GM04504 (cell line): ENCODE measurements at regions not wholly inside any gene's neighbourhood (a gene's known extent, or its start where the extent isn't known, plus 50 kb on each side); places are given as distances from the start of the nearest gene placed in this dataset.
A peak's percentile ranks its signal among the peaks of the same experiment; 100 is the strongest.

Experiments used
- DNase-seq: peaks from one replicate; pipeline ENCODE4 v3.0.0-alpha.2; 2012; ENCODE audit warnings: low read depth

GRCh38 chr5:141800617-141801016, 77.6 kb downstream of the PCDH1 start:
- DNase-seq = no peak

- DNase-seq = no peak
Measured at GRCh38 chr5:141799507-141800167, 78.6 kb downstream of the PCDH1 start.

- DNase-seq = no peak
Measured at GRCh38 chr5:141797425-141797824, 80.8 kb downstream of the PCDH1 start.

- DNase-seq = no peak
Measured at GRCh38 chr5:141795421-141795820, 82.8 kb downstream of the PCDH1 start.

GRCh38 chr5:141793881-141794280, 84.3 kb downstream of the PCDH1 start:
- DNase-seq = no peak

- no peak for DNase-seq
Measured at GRCh38 chr5:141793403-141793802, 84.8 kb downstream of the PCDH1 start.

- DNase-seq = no peak
Measured at GRCh38 chr5:141790630-141791029, 87.6 kb downstream of the PCDH1 start.

GRCh38 chr5:141789330-141789729, 88.9 kb downstream of the PCDH1 start:
- no peak for DNase-seq

GRCh38 chr5:141788296-141788970, 89.8 kb downstream of the PCDH1 start:
- DNase-seq = no peak

GRCh38 chr5:141787376-141787775, 90.8 kb downstream of the PCDH1 start:
- DNase-seq = no peak

GRCh38 chr5:141786700-141787099, 91.5 kb downstream of the PCDH1 start:
- no peak for DNase-seq

GRCh38 chr5:141785711-141786110, 92.5 kb downstream of the PCDH1 start:
- no peak for DNase-seq

GRCh38 chr5:141785135-141785534, 93.1 kb downstream of the PCDH1 start:
- no peak for DNase-seq

- no peak for DNase-seq
Measured at GRCh38 chr5:141784529-141784928, 93.7 kb downstream of the PCDH1 start.

- DNase-seq = no peak
Measured at GRCh38 chr5:141783947-141784296, 94.3 kb downstream of the PCDH1 start.

GRCh38 chr5:141783005-141783946, 94.9 kb downstream of the PCDH1 start:
- DNase-seq = no peak

- no peak for DNase-seq
Measured at GRCh38 chr5:141781910-141782309, 96.3 kb downstream of the PCDH1 start.

GRCh38 chr5:141780952-141781781, 97.0 kb downstream of the PCDH1 start:
- no peak for DNase-seq

GRCh38 chr5:141780240-141780951, 97.8 kb downstream of the PCDH1 start:
- no peak for DNase-seq

GRCh38 chr5:141779503-141779973, 97.5 kb upstream of the ARAP3 start:
- peak; percentile 6 for DNase-seq

GRCh38 chr5:141778683-141779082, 96.7 kb upstream of the ARAP3 start:
- DNase-seq = no peak
